HL-60 (cell line): ENCODE measurements at regions not wholly inside any gene's neighbourhood (a gene's known extent, or its start where the extent isn't known, plus 50 kb on each side); places are given as distances from the start of the nearest gene placed in this dataset.

Experiments used
- DNase-seq, 2 experiments: peaks; one replicate each; pipeline ENCODE4 v3.0.0-alpha.2; 2010 to 2020; ENCODE audit warnings: low read depth in 1 of 2, low spot score in 1 of 2
- H3K27ac ChIP-seq: fragments of 250-450 bp; sonication (Bioruptor Pico); replicated peaks from 2 replicates; pipeline ENCODE4 v1.5.1; 2020; ENCODE audit warnings: mild to moderate bottlenecking, moderate library complexity
- H3K27me3 ChIP-seq: fragments of 250-450 bp; sonication (Bioruptor Pico); 2 replicates; pipeline ENCODE4 v1.5.1; 2021; ENCODE audit warnings: mild to moderate bottlenecking, moderate library complexity; ENCODE audit not compliant: insufficient read depth, poor library complexity, severe bottlenecking
- H3K4me3 ChIP-seq: replicated peaks from 2 replicates; pipeline ENCODE4 v1.5.1; 2011; ENCODE audit warnings: mild to moderate bottlenecking, control low read depth, low read length; ENCODE audit not compliant: insufficient read depth
- CTCF ChIP-seq: IDR thresholded peaks from one replicate; pipeline ENCODE4 v1.5.1; 2011; ENCODE audit warnings: low read length, control low read depth, inconsistent platforms; ENCODE audit not compliant: insufficient read depth
- GABPA ChIP-seq: IDR thresholded peaks from 2 replicates; pipeline ENCODE4 v1.6.1; 2012; ENCODE audit warnings: low read depth
- POLR2AphosphoS5 ChIP-seq: IDR thresholded peaks from 2 replicates; pipeline ENCODE4 v1.6.1; 2012; ENCODE audit warnings: low read depth
- SPI1 ChIP-seq: IDR thresholded peaks from 2 replicates; pipeline ENCODE4 v1.6.1; 2012; ENCODE audit warnings: low read depth, mild to moderate bottlenecking, borderline replicate concordance
- TF ChIP-seq, protein P1 (sequence below): IDR thresholded peaks from 2 replicates; pipeline ENCODE4 v1.6.1; 2012; ENCODE audit warnings: low read depth; ENCODE audit not compliant: insufficient replicate concordance

- no peak for DNase-seq
- TF ChIP-seq, protein P1, sequence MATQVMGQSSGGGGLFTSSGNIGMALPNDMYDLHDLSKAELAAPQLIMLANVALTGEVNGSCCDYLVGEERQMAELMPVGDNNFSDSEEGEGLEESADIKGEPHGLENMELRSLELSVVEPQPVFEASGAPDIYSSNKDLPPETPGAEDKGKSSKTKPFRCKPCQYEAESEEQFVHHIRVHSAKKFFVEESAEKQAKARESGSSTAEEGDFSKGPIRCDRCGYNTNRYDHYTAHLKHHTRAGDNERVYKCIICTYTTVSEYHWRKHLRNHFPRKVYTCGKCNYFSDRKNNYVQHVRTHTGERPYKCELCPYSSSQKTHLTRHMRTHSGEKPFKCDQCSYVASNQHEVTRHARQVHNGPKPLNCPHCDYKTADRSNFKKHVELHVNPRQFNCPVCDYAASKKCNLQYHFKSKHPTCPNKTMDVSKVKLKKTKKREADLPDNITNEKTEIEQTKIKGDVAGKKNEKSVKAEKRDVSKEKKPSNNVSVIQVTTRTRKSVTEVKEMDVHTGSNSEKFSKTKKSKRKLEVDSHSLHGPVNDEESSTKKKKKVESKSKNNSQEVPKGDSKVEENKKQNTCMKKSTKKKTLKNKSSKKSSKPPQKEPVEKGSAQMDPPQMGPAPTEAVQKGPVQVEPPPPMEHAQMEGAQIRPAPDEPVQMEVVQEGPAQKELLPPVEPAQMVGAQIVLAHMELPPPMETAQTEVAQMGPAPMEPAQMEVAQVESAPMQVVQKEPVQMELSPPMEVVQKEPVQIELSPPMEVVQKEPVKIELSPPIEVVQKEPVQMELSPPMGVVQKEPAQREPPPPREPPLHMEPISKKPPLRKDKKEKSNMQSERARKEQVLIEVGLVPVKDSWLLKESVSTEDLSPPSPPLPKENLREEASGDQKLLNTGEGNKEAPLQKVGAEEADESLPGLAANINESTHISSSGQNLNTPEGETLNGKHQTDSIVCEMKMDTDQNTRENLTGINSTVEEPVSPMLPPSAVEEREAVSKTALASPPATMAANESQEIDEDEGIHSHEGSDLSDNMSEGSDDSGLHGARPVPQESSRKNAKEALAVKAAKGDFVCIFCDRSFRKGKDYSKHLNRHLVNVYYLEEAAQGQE: no peak
- no peak for TF ChIP-seq SPI1
- no peak for TF ChIP-seq CTCF
- no peak for TF ChIP-seq GABPA
- no peak for TF ChIP-seq POLR2AphosphoS5
These were observed 407.8 kb downstream of the COG6 start for GRCh38 chr13:40063278-40063698.

GRCh38 chr13:40063703-40064102 is 408.2 kb downstream of the COG6 start:
- Histone ChIP-seq H3K27ac (no peak overlapping the region), H3K27me3 (no peaks in the 10 kb centered on the region), H3K4me3 (no peak overlapping the region)
- TF ChIP-seq CTCF (no peak), SPI1 (no peak), POLR2AphosphoS5 (no peak), GABPA (no peak)
- TF ChIP-seq, protein P1: no peak
- no peak for DNase-seq

More at GRCh38 chr13:40063278-40063698, 407.8 kb downstream of the COG6 start:
- H3K27ac ChIP-seq: no peak overlapping the region
- no peak overlapping the region for H3K4me3 ChIP-seq
- no peaks in the 10 kb centered on the region for H3K27me3 ChIP-seq

GRCh38 chr13:40064154-40065097 is 409.0 kb downstream of the COG6 start:
- Histone ChIP-seq H3K27me3 (no peaks in the 10 kb centered on the region), H3K4me3 (no peak overlapping the region), H3K27ac (no peak overlapping the region)
- no peak for DNase-seq
- no peak for TF ChIP-seq POLR2AphosphoS5
- no peak for TF ChIP-seq SPI1
- no peak for TF ChIP-seq GABPA
- TF ChIP-seq, protein P1: no peak
- no peak for TF ChIP-seq CTCF
